Urothelium cell line (cell line): ENCODE measurements at regions not wholly inside any gene's neighbourhood (a gene's known extent, or its start where the extent isn't known, plus 50 kb on each side); places are given as distances from the start of the nearest gene placed in this dataset.
"Not testable (repeated sequence)": the region's sequence is repeated elsewhere in the genome, so short reads cannot be mapped to it uniquely, and the experiment has no call there.

Experiments used
- DNase-seq: peaks from one replicate; pipeline ENCODE4 v3.0.0; 2011; ENCODE audit warnings: low spot score, mixed read lengths
- FAIRE-seq: peaks from 2 replicates; lab custom pipeline; 2011; peaks lifted over from hg19 to GRCh38; lab: Jason Lieb, UNC

DNA sequence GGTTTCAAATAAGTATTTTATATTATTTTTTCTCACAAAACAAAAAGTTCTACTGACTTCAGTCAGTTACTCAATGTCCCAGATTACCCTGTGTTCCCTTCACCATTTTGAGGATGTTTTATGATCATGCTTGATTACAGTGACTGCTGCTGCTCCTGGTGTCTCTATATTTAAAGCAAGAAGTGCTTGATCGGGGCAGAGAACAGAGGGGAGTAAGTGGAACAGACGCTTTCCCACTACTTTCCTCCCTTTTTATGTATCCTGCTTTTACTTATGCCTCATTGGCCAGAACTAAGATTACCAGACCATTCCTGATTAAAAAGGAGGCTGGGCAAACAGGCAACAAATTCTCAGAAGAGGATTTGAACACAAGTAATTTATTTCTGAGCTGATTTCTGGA lies 612.1 kb downstream of the VGLL3 start:
- DNase-seq (no peak), FAIRE-seq (no peak)

DNA sequence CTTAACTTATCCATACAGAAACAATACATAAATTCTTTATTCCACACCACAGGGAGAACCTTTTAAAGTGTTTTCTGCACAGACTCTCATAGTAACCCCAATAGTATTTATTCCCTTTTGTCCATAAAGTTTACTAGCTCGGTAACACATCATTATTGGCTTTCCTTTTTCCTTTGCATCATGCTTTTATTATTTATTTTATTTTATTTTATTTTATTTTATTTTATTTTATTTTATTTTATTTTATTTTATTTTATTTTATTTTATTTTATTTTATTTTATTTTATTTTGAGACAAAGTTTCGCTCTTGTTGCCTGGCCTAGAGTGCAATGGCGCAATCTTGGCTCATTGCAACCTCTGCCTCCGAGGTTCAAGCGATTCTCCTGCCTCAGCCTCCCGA lies 655.4 kb downstream of the VGLL3 start:
- not testable (repeated sequence) for FAIRE-seq, DNase-seq

DNA sequence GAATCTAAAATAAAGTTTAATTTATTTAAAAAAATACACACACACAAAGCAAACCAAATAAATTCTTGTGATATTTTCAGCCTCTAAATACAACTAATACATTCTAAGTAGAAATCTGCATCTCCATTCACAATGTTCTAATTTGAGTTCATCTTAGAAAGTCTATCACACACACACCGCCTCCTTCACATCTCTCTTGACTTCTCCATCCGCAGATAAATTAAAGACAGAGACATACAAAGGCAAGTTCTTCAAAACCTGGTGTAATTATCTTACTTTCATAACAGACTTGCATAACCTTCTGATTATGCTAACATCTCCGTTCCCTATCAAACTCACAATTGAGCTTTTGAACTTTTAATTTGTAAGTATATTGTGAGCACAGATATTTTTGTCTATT lies 657.3 kb downstream of the VGLL3 start:
- FAIRE-seq = no peak
- DNase-seq = no peak

- DNase-seq (no peak), FAIRE-seq (no peak)
Measured at GRCh38 chr3:86303935-86304334, 687.0 kb downstream of the VGLL3 start.

GRCh38 chr3:86282106-86282787 lies 708.7 kb downstream of the VGLL3 start:
- no peak for DNase-seq
- FAIRE-seq = no peak

DNA sequence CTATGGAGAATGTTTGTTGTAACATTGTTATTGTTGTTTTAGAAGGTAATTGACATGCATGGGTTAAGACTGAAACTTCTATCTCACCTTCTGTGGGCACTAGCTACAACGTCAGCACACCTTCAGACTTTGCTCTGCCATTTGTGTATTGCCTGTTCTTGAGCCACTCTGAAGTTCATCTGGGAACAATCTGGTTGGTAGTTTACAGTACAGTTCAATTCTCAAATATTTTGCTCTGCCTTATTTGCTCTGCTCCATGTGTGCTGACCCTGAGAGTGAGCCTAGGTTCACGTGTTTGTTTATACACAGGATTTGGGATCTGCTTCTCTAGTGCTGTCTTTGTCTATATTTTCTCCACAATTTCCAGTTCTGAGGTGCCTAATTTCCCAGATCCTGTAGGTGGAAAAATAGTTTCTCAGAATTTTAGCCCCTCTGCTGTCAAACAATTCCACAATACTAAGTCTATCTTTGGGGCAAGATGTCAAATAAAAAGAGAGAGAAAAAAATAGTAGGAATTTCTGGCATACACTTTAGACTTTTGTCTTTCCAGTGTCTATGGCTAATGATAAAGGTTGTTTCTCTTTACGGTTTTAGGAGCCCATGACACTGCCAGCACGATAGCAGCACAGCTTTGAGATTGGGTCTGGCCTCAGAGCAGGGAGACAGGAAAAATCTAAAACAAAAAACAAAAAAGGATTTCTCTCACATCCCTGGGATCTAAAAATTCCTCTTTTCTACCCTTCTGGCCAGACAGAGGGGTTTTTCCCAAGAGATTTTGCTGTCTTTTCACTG lies 721.4 kb downstream of the VGLL3 start:
- no peak for DNase-seq
- FAIRE-seq = no peak

GRCh38 chr3:86257955-86258641 lies 732.9 kb downstream of the VGLL3 start:
- DNase-seq (no peak), FAIRE-seq (no peak)

DNA sequence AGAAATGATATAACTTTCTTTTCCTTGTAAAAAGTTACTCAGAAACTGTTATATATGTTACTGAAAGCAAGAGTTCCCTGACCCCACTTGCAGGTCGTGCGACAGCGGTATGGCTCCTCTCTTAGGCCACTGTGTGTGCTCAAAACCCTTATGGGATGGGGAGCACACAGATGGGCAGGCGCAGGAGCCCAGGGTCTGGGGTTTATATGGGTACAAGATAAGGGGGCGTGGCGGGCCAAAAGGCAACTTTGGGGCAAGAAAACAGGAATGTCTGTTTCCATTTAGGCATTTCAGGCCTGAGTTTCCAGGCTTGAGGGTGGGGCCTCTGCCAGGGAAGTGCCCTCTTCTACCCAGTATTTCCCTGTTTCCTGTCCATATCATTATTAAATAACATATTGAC lies 736.5 kb downstream of the VGLL3 start:
- no peak for DNase-seq
- no peak for FAIRE-seq

DNA sequence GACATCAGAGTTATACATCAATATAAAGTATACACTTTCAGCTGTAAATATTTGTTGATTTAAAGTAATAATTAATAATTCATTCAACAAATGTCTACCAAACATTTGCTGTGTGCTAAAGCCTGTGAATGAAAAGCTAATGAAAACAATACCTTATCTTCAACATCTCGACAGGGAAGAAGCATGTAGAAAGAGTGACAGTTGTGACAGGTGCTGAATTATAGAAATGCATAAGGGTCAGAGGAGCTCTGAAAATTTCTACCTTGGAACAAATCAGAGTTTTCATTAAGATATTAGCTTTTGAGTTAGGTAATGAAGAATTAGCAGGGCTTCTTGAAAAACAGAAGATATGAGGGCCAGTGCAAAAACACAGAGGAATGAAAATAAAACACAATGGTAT lies 739.2 kb downstream of the VGLL3 start:
- no peak for FAIRE-seq
- DNase-seq = no peak

- DNase-seq (no peak), FAIRE-seq (no peak)
Measured at GRCh38 chr3:86249833-86250232, 741.1 kb downstream of the VGLL3 start.

DNA sequence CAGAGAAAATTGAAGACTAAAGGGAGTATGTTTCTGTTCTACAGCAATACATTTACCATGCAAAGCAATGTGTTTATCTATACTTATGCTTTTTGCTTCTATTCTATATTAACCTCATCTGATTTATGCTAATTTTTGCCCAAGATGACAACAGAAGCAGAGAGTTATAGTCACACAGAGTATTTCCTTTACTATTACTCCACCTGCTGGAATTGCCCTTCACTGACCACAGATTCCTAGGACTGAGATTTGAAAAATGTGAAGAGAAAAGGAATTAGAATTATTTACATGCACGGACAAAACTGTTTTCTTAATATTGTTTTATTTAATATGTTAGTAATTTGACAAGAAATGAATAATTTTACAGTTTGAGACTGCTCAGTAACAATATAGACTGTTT lies 745.6 kb downstream of the VGLL3 start:
- FAIRE-seq (no peak), DNase-seq (peak; percentile 4)

DNA sequence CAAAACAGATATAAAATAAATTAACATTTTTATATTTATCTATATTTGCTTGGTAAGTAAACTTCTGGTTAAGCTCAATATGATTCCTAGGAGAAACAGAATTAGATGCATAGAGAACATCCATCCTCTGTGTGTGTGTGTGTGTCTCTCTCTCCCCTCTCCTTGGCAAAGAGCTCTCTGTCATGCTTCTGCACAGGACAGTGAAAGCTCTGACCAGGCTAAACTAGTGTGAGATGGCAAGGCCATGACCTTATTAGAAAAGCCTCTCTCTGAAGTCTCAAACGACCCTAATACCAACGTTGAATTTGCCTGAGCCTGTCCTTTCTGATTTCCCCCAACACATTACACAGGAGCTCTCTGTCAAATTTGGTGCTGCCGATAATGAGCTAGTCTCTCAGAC lies 746.0 kb downstream of the VGLL3 start:
- FAIRE-seq (no peak), DNase-seq (no peak)

GRCh38 chr3:86239946-86240345 lies 751.0 kb downstream of the VGLL3 start:
- no peak for DNase-seq

DNA sequence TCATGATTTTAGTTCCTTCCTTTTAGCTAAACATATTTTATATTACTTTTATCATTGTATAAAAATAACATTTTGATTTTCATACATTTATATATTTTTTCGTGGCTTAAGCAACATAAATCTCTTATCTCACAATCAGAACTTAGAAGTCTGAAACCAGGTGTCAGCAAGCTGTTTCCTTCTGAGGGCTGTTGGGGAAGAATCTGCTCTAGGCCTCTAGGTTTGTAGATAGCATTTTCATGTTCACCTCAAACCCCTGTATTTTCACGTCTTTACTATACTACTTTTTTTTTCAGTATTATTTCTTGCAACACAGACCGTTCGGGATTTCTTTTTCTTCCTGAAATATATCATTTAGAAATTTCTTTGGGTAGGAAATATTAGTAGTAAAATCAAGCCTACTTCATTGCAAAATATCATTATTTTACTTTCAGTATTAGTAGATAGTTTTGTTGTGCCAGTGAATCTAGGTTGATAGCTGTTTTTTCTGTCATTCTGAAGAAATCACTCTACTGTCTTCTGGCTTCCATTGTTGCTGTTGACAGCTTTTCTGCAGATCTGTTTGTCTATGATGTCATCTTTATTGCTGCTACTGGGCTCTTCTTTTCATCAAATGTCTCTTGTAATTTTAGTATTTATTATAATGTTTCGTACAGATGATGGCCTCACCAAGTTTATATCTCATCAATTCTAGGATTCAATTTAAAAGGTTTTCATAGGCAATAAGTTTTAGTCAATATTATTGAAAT lies 756.3 kb downstream of the VGLL3 start:
- no peak for DNase-seq
- no peak for FAIRE-seq

More at GRCh38 chr3:86239946-86240345, 751.0 kb downstream of the VGLL3 start:
- no peak for FAIRE-seq

GRCh38 chr3:86230762-86231161 lies 760.2 kb downstream of the VGLL3 start:
- DNase-seq (no peak), FAIRE-seq (no peak)

DNA sequence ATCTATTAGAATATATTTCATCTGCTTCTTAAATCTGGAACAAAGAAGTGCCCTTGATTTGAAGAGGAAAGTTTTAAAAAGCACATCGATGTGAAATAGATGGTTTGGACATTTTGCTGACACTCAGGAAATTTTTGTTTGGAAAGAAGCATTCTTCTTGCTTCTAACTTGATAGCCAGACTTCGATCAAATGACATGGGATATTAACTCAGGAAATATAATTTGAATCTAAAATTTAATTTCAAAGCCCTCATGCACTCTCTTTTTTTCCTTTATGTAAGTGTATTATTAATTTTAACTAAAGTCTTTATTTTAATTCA lies 761.2 kb downstream of the VGLL3 start:
- FAIRE-seq = no peak

DNA sequence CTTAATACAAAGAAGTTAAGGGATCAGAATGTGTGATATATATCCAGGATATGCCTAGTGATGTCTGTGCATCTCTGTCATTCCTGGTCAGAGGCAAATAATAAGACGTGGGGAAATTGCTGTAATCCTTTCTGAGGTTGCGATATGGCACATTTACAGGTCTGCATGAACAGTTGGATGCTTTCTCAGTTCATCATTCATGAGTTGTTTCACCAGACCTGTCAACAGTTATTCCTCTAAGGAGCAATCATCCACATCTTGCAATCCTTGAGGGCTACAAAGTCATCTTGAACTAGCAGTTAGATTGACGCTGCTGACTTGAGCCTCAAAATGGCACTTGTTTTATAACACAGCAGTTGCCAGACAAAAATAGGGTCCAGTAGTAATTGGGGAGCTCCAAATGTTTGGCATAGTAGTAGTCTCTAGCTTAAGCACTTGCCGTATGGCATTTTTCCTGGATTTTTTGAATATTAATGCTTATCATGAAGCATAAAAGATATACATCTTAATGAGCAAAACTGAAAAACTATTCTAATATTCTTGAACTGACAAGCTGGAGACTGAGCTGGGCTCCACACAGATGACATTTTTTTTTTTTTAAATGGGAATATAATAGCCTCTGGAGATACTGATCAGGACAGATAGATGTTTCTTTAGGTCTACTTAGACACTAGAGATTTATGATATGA lies 761.7 kb downstream of the VGLL3 start:
- no peak for FAIRE-seq
- no peak for DNase-seq

More for the DNA sequence above, 761.2 kb downstream of the VGLL3 start:
- no peak for DNase-seq

DNA sequence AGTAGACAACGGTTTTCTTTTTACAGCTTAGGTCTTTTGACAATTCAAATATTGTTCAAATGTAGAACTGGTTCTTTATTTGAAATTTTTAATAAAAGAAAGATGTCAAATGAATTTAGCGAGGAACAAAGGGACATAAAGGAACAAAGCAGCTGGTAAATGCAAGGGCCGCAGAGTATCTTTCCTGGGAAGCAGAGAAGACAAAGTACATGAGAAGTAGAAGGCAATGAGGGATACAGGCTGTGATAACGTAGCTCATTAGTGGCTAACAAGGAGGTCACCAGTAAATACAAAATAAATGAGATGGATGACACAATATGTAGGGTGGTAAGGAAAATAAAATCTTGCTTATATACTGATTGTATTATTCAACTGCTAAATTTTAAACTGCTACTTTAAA lies 762.8 kb downstream of the VGLL3 start:
- FAIRE-seq (no peak), DNase-seq (no peak)

GRCh38 chr3:86225461-86225860 lies 765.5 kb downstream of the VGLL3 start:
- DNase-seq (no peak), FAIRE-seq (no peak)

DNA sequence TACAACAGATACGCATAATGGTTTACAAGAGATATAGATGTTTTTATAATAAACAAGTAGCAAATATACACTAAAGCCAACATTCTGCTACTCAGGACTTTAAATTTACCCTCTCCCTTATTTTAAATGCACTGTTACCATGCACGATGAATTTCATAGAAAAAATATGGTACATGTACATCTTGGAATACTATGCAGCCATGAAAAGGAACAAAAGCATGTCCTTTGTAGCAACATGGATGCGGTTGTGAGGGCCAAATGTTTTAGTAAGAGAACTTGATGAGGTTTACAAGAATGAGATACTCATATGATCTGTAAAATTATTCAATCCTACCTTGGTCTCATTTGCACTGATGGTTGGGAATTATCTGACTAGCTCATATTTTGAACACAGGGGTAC lies 769.3 kb downstream of the VGLL3 start:
- FAIRE-seq = no peak

GRCh38 chr3:86208772-86209171 lies 782.2 kb downstream of the VGLL3 start:
- DNase-seq = no peak
- FAIRE-seq = no peak

More for the DNA sequence above, 769.3 kb downstream of the VGLL3 start:
- DNase-seq = no peak
